ENCODE measurements at regions not wholly inside any gene's neighbourhood (a gene's known extent, or its start where the extent isn't known, plus 50 kb on each side); places are given as distances from the start of the nearest gene placed in this dataset.

DNA sequence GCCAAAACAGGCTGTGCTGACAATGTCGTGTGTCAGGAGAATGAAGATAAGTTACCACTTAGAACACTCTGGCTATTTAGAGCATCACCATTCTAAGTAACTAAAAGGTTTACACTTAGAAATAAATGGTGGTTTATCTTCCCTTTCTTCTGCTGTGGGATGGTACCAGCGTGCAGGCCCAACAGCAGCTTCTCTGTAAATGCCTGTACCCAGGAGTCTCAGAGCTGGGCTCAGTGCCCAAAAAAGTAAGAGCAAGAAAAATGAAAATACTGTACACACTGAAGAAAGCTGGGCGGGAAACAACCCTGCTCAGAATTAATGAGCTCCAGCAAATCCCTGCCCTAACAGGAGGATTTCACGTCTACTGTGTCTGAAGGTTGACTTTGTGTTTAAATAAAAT, 206.5 kb downstream of the MFSD1 start:
- no peak overlapping the region for H2AFZ ChIP-seq (ENCODE audit: low read depth)
- H3K4me1 ChIP-seq (ENCODE audit: low read depth, poor library complexity, severe bottlenecking), result no peaks in the 10 kb centered on the region
- H3K4me3 ChIP-seq (IDR thresholded peaks at IDR 0.05; ENCODE audit: insufficient read depth, low read depth, low read length), result no peak overlapping the region
- H3K4me2 ChIP-seq, result no peak overlapping the region
- no peaks in the 10 kb centered on the region for H3K79me2 ChIP-seq (ENCODE audit: insufficient read depth, low read depth)
- no peaks in the 10 kb centered on the region for H3K27me3 ChIP-seq (ENCODE audit: insufficient read depth, low read depth)
- no peaks in the 10 kb centered on the region for H3K36me3 ChIP-seq (ENCODE audit: insufficient read depth)
- TF ChIP-seq, protein P1, sequence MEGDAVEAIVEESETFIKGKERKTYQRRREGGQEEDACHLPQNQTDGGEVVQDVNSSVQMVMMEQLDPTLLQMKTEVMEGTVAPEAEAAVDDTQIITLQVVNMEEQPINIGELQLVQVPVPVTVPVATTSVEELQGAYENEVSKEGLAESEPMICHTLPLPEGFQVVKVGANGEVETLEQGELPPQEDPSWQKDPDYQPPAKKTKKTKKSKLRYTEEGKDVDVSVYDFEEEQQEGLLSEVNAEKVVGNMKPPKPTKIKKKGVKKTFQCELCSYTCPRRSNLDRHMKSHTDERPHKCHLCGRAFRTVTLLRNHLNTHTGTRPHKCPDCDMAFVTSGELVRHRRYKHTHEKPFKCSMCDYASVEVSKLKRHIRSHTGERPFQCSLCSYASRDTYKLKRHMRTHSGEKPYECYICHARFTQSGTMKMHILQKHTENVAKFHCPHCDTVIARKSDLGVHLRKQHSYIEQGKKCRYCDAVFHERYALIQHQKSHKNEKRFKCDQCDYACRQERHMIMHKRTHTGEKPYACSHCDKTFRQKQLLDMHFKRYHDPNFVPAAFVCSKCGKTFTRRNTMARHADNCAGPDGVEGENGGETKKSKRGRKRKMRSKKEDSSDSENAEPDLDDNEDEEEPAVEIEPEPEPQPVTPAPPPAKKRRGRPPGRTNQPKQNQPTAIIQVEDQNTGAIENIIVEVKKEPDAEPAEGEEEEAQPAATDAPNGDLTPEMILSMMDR (conservative IDR thresholded peaks at IDR 0.05; ENCODE audit: low read depth, low read length), result no peak
- H3K27ac ChIP-seq, result no peak overlapping the region
- no peak overlapping the region for H3K9ac ChIP-seq
- no peaks in the 10 kb centered on the region for H4K20me1 ChIP-seq (ENCODE audit: insufficient read depth)

DNA sequence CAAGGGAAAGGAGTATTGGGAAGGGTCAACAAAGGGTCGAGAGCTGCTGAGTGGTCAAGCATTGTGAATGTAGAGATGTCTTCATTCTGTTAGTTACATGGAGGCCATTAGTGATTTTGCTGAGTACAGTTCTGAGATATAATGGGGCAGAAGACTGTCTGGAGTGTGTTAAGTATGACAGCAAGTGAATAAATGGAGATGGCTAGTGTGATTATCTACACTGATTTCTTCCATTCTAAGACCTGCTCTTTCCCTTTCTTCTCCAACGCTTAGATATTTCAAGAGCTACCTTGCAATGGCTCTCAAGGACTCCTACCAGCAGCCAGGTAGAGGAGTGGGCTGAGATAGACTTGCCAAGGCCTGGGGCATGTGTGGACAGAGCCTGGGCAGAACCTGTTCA, 216.5 kb downstream of the MFSD1 start:
- H3K36me3 ChIP-seq (ENCODE audit: insufficient read depth), result no peaks in the 10 kb centered on the region
- no peaks in the 10 kb centered on the region for H3K79me2 ChIP-seq (ENCODE audit: insufficient read depth, low read depth)
- no peaks in the 10 kb centered on the region for H3K4me1 ChIP-seq (ENCODE audit: low read depth, poor library complexity, severe bottlenecking)
- no peaks in the 10 kb centered on the region for H3K27me3 ChIP-seq (ENCODE audit: insufficient read depth, low read depth)
- no peak overlapping the region for H3K4me2 ChIP-seq
- H3K9ac ChIP-seq, result no peak overlapping the region
- H3K4me3 ChIP-seq (IDR thresholded peaks at IDR 0.05; ENCODE audit: insufficient read depth, low read depth, low read length), result no peak overlapping the region
- H2AFZ ChIP-seq (ENCODE audit: low read depth), result no peak overlapping the region
- no peaks in the 10 kb centered on the region for H4K20me1 ChIP-seq (ENCODE audit: insufficient read depth)
- TF ChIP-seq, protein P1 (conservative IDR thresholded peaks at IDR 0.05; ENCODE audit: low read depth, low read length), result no peak
- H3K27ac ChIP-seq, result no peak overlapping the region

DNA sequence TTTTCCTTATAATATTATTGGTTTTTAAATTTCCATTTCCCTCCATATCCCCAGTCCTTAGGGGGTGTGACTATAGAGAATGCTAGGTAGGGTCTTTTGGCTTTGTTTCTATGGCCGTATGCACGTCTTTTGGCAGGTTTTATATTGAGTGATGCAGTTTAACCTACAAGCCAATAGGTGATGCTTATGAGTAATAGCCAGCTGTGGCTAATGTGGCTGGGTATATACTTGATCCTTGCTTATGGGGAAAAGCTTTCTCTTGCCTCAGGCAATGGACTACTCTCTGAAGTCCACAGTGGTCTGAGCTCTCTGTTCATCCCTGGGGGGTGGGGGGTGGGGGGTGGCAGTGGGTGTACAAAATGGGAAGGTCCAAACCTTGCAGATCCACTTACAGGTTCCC, 223.9 kb downstream of the MFSD1 start:
- Histone ChIP-seq H3K79me2 (ENCODE audit: insufficient read depth, low read depth) (no peaks in the 10 kb centered on the region), H2AFZ (ENCODE audit: low read depth) (no peak overlapping the region), H4K20me1 (ENCODE audit: insufficient read depth) (no peaks in the 10 kb centered on the region), H3K4me2 (no peak overlapping the region), H3K36me3 (ENCODE audit: insufficient read depth) (no peaks in the 10 kb centered on the region), H3K27me3 (ENCODE audit: insufficient read depth, low read depth) (no peaks in the 10 kb centered on the region), H3K4me1 (ENCODE audit: low read depth, poor library complexity, severe bottlenecking) (no peaks in the 10 kb centered on the region), H3K4me3 (IDR thresholded peaks at IDR 0.05; ENCODE audit: insufficient read depth, low read depth, low read length) (no peak overlapping the region), H3K27ac (no peak overlapping the region), H3K9ac (no peak overlapping the region)
- TF ChIP-seq, protein P1 (conservative IDR thresholded peaks at IDR 0.05; ENCODE audit: low read depth, low read length), result no peak

DNA sequence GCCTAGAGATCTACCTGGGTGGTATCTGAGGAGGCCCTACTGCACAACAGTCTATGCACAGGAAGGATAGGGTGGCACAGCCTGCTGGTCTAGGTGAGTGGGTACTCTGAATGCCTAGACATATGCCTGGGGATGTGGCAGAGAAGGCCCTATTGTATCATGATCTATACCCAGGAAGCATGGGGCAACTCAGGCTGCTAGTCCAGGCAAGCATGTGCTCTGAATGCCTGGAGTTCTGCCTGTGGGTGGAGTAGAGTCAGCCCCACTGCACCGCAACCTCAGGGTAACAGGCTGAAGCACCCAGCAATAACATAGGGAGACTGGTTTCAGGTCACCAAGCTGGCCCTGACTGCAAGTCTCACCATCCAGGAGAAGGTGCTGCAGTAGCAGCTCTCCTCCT, 224.7 kb downstream of the MFSD1 start:
- Histone ChIP-seq H3K4me2 (no peak overlapping the region), H2AFZ (ENCODE audit: low read depth) (no peak overlapping the region), H3K4me1 (ENCODE audit: low read depth, poor library complexity, severe bottlenecking) (no peaks in the 10 kb centered on the region), H3K9ac (no peak overlapping the region), H3K36me3 (ENCODE audit: insufficient read depth) (no peaks in the 10 kb centered on the region), H3K79me2 (ENCODE audit: insufficient read depth, low read depth) (no peaks in the 10 kb centered on the region), H3K4me3 (IDR thresholded peaks at IDR 0.05; ENCODE audit: insufficient read depth, low read depth, low read length) (no peak overlapping the region), H4K20me1 (ENCODE audit: insufficient read depth) (no peaks in the 10 kb centered on the region), H3K27ac (no peak overlapping the region), H3K27me3 (ENCODE audit: insufficient read depth, low read depth) (no peaks in the 10 kb centered on the region)
- TF ChIP-seq, protein P1 (conservative IDR thresholded peaks at IDR 0.05; ENCODE audit: low read depth, low read length), result no peak

DNA sequence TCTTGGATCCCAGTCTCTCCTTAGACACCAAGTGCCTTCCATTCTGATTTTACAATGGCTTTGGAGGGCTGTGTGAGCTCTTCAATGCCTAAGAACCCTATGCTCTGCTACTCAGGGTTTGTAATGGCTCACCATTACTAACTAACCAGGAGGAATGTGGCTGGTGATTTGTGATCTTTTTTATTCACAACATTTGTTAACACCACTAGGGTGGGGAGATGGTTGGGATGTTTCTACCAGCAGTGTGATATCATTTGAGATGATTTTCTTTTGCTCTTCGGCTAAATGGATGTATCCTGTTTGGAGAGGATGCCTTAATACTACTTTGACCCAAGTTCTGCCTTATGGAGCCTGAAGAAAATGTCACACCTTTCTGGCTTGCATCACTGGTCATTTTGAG, 226.9 kb downstream of the MFSD1 start:
- H3K79me2 ChIP-seq (ENCODE audit: insufficient read depth, low read depth), result no peaks in the 10 kb centered on the region
- H3K36me3 ChIP-seq (ENCODE audit: insufficient read depth), result no peaks in the 10 kb centered on the region
- TF ChIP-seq, protein P1 (conservative IDR thresholded peaks at IDR 0.05; ENCODE audit: low read depth, low read length), result no peak

More for the DNA sequence above, 226.9 kb downstream of the MFSD1 start:
- Histone ChIP-seq H3K4me1 (ENCODE audit: low read depth, poor library complexity, severe bottlenecking) (no peaks in the 10 kb centered on the region), H3K4me3 (IDR thresholded peaks at IDR 0.05; ENCODE audit: insufficient read depth, low read depth, low read length) (no peak overlapping the region), H3K27ac (no peak overlapping the region), H3K4me2 (no peak overlapping the region), H3K9ac (no peak overlapping the region), H4K20me1 (ENCODE audit: insufficient read depth) (no peaks in the 10 kb centered on the region), H2AFZ (ENCODE audit: low read depth) (no peak overlapping the region), H3K27me3 (ENCODE audit: insufficient read depth, low read depth) (no peaks in the 10 kb centered on the region)

All from KMS-11 (cell line).